ENCODE measurements at regions not wholly inside any gene's neighbourhood (a gene's known extent, or its start where the extent isn't known, plus 50 kb on each side); places are given as distances from the start of the nearest gene placed in this dataset.
"Not testable (repeated sequence)": the region's sequence is repeated elsewhere in the genome, so short reads cannot be mapped to it uniquely, and the experiment has no call there.

- DNase-seq (ENCODE audit: low spot score): not testable (repeated sequence)
Observed at GRCh38 chr2:111366641-111367029, 245.9 kb downstream of the BCL2L11 start.

GRCh38 chr2:111367080-111367479, 246.4 kb downstream of the BCL2L11 start:
- not testable (repeated sequence) for DNase-seq (ENCODE audit: low spot score)

GRCh38 chr2:111367871-111368270, 247.2 kb downstream of the BCL2L11 start:
- DNase-seq (ENCODE audit: low spot score): not testable (repeated sequence)

GRCh38 chr2:111368288-111368687, 247.6 kb downstream of the BCL2L11 start:
- not testable (repeated sequence) for DNase-seq (ENCODE audit: low spot score)

- DNase-seq (ENCODE audit: low spot score): not testable (repeated sequence)
Observed at GRCh38 chr2:111373060-111373459, 252.3 kb downstream of the BCL2L11 start.

GRCh38 chr2:111373989-111374388, 253.3 kb downstream of the BCL2L11 start:
- DNase-seq (ENCODE audit: low spot score): not testable (repeated sequence)

- not testable (repeated sequence) for DNase-seq (ENCODE audit: low spot score)
Observed at GRCh38 chr2:111374734-111375133, 254.0 kb downstream of the BCL2L11 start.

GRCh38 chr2:111375320-111375883, 254.7 kb downstream of the BCL2L11 start:
- DNase-seq (ENCODE audit: low spot score): not testable (repeated sequence)

- DNase-seq (ENCODE audit: low spot score): not testable (repeated sequence)
Observed at GRCh38 chr2:111376272-111376970, 255.7 kb downstream of the BCL2L11 start.

- DNase-seq (ENCODE audit: low spot score): not testable (repeated sequence)
Observed at GRCh38 chr2:111376971-111377352, 256.2 kb downstream of the BCL2L11 start.

- not testable (repeated sequence) for DNase-seq (ENCODE audit: low spot score)
Observed at GRCh38 chr2:111377386-111377959, 256.8 kb downstream of the BCL2L11 start.

- not testable (repeated sequence) for DNase-seq (ENCODE audit: low spot score)
Observed at GRCh38 chr2:111378348-111378747, 257.6 kb downstream of the BCL2L11 start.

- DNase-seq (ENCODE audit: low spot score): not testable (repeated sequence)
Observed at GRCh38 chr2:111380733-111381439, 260.2 kb downstream of the BCL2L11 start.

GRCh38 chr2:111381530-111382306, 261.0 kb downstream of the BCL2L11 start:
- DNase-seq (ENCODE audit: low spot score): not testable (repeated sequence)

GRCh38 chr2:111382507-111382906, 261.8 kb downstream of the BCL2L11 start:
- DNase-seq (ENCODE audit: low spot score): not testable (repeated sequence)

GRCh38 chr2:111383311-111383710, 262.6 kb downstream of the BCL2L11 start:
- not testable (repeated sequence) for DNase-seq (ENCODE audit: low spot score)

- not testable (repeated sequence) for DNase-seq (ENCODE audit: low spot score)
Observed at GRCh38 chr2:111385226-111385957, 264.7 kb downstream of the BCL2L11 start.

GRCh38 chr2:111390605-111391004, 269.9 kb downstream of the BCL2L11 start:
- not testable (repeated sequence) for DNase-seq (ENCODE audit: low spot score)

- DNase-seq (ENCODE audit: low spot score): peak; percentile 29
Observed at GRCh38 chr2:111395350-111396128, 274.8 kb downstream of the BCL2L11 start.

- DNase-seq (ENCODE audit: low spot score): not testable (repeated sequence)
Observed at GRCh38 chr2:111400598-111401253, 280.0 kb downstream of the BCL2L11 start.

Measured in CD4-positive, alpha-beta T cell treated with Interleukin-2 at 100 ng/mL for 4 hours (primary cell).